ENCODE measurements at regions not wholly inside any gene's neighbourhood (a gene's known extent, or its start where the extent isn't known, plus 50 kb on each side); places are given as distances from the start of the nearest gene placed in this dataset.

DNA sequence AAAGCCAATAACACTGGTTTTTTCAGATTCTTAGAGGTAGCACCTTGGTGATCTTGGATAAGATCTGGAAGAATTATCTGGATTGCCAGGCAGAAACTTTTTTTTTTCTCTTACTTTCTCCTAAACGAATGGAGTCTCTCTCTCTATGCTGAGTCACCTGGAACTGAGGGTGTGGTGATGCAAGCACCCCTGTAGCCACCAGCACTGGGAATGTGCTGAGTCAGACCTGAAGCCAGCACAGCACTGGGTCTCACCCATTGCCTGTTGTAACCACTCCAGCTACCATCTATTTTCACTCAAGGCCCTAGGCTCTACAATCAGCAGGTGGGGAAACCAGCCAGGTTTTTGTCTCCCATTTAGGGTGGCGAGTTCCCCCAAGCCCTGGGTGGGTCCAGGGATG lies 923.8 kb downstream of the RAPGEF2 start:
- no TSS peak for BruUV-seq (replicated peaks)
- Histone ChIP-seq H3K27ac (ENCODE audit: low read depth, low read length, poor library complexity, severe bottlenecking) (no peak overlapping the region), H3K4me1 (ENCODE audit: insufficient read depth, low read length, poor library complexity, severe bottlenecking) (no peaks in the 10 kb centered on the region), H3K4me3 (ENCODE audit: low read depth, low read length, poor library complexity, severe bottlenecking) (no peak overlapping the region), H3K9me3 (ENCODE audit: low read depth, low read length, poor library complexity, severe bottlenecking) (no peaks in the 10 kb centered on the region), H3K27me3 (replicated peaks; ENCODE audit: insufficient read depth, low read depth, low read length, poor library complexity) (no peaks in the 10 kb centered on the region), H3K36me3 (ENCODE audit: insufficient read depth, low read length, poor library complexity, severe bottlenecking) (no peaks in the 10 kb centered on the region)
- peak; percentile 29 for DNase-seq (ENCODE audit: low spot score)
- ChIA-PET POLR2A (ENCODE audit: low non-redundant PET) (no interaction called here), CTCF (no interaction called here)
- TF ChIP-seq, protein P1, sequence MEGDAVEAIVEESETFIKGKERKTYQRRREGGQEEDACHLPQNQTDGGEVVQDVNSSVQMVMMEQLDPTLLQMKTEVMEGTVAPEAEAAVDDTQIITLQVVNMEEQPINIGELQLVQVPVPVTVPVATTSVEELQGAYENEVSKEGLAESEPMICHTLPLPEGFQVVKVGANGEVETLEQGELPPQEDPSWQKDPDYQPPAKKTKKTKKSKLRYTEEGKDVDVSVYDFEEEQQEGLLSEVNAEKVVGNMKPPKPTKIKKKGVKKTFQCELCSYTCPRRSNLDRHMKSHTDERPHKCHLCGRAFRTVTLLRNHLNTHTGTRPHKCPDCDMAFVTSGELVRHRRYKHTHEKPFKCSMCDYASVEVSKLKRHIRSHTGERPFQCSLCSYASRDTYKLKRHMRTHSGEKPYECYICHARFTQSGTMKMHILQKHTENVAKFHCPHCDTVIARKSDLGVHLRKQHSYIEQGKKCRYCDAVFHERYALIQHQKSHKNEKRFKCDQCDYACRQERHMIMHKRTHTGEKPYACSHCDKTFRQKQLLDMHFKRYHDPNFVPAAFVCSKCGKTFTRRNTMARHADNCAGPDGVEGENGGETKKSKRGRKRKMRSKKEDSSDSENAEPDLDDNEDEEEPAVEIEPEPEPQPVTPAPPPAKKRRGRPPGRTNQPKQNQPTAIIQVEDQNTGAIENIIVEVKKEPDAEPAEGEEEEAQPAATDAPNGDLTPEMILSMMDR (conservative IDR thresholded peaks at IDR 0.05; ENCODE audit: low read depth, low read length), result no peak
- no peak for TF ChIP-seq EZH2 (IDR thresholded peaks at IDR 0.05; ENCODE audit: borderline replicate concordance, low read depth, low read length, poor library complexity, severe bottlenecking)
- intact Hi-C loops (cut with micrococcal nuclease; ENCODE audit: unreplicated experiment), result no loop called here

DNA sequence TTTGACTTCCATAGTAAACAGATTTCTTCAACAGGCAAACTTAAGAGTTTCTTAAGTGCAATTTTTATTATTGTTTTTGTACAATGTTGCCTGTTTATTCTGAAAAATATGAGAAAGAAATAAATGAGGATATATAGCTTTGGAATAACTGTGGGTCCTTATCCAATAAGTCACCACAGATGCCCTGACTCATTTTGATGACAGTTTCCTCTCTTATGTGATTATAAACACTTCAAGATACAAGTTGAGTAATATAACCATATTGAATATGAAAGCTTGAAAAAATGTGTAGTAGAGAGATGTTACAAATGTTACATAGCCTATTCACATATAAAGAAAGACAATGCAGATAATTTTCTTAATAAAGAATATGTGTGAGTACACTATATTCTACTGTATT lies 931.6 kb downstream of the RAPGEF2 start:
- ChIA-PET CTCF (no interaction called here), POLR2A (ENCODE audit: low non-redundant PET) (no interaction called here)
- intact Hi-C loops (cut with micrococcal nuclease; ENCODE audit: unreplicated experiment), result no loop called here
- Histone ChIP-seq H3K4me1 (ENCODE audit: insufficient read depth, low read length, poor library complexity, severe bottlenecking) (peaks cover 3% of the 10 kb centered on the region), H3K27me3 (replicated peaks; ENCODE audit: insufficient read depth, low read depth, low read length, poor library complexity) (no peaks in the 10 kb centered on the region), H3K9me3 (ENCODE audit: low read depth, low read length, poor library complexity, severe bottlenecking) (peaks cover 5% of the 10 kb centered on the region), H3K27ac (ENCODE audit: low read depth, low read length, poor library complexity, severe bottlenecking) (no peak overlapping the region), H3K4me3 (ENCODE audit: low read depth, low read length, poor library complexity, severe bottlenecking) (no peak overlapping the region), H3K36me3 (ENCODE audit: insufficient read depth, low read length, poor library complexity, severe bottlenecking) (no peaks in the 10 kb centered on the region)
- TF ChIP-seq, protein P1 (conservative IDR thresholded peaks at IDR 0.05; ENCODE audit: low read depth, low read length), result no peak
- no peak for TF ChIP-seq EZH2 (IDR thresholded peaks at IDR 0.05; ENCODE audit: borderline replicate concordance, low read depth, low read length, poor library complexity, severe bottlenecking)
- no TSS peak for BruUV-seq (replicated peaks)
- DNase-seq (ENCODE audit: low spot score), result no peak

DNA sequence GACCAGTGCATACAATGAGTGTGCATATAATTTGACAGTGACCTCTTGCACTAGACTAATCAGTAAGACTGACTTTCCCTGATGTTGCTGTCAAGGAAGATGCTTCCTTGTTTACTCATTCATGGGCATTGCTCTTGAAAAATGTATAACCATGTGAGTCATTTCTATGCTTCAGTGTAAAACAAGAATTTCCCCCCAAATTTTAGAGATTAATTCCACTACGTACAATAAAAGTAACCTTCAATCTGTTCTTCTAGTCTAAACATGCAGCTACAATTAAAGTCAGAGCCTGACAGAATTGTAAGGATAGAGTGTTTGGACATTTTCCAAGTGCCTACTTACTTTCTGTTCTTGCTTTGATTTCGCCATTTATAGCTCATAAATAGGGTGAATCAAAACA lies 935.7 kb downstream of the RAPGEF2 start:
- Histone ChIP-seq H3K36me3 (ENCODE audit: insufficient read depth, low read length, poor library complexity, severe bottlenecking) (no peaks in the 10 kb centered on the region), H3K27ac (ENCODE audit: low read depth, low read length, poor library complexity, severe bottlenecking) (no peak overlapping the region), H3K27me3 (replicated peaks; ENCODE audit: insufficient read depth, low read depth, low read length, poor library complexity) (no peaks in the 10 kb centered on the region), H3K4me3 (ENCODE audit: low read depth, low read length, poor library complexity, severe bottlenecking) (no peak overlapping the region), H3K4me1 (ENCODE audit: insufficient read depth, low read length, poor library complexity, severe bottlenecking) (peaks cover 3% of the 10 kb centered on the region), H3K9me3 (ENCODE audit: low read depth, low read length, poor library complexity, severe bottlenecking) (peaks cover 5% of the 10 kb centered on the region)
- intact Hi-C loops (cut with micrococcal nuclease; ENCODE audit: unreplicated experiment), result no loop called here
- ChIA-PET POLR2A (ENCODE audit: low non-redundant PET) (no interaction called here), CTCF (no interaction called here)
- no TSS peak for BruUV-seq (replicated peaks)
- DNase-seq (ENCODE audit: low spot score), result peak; percentile 32
- TF ChIP-seq, protein P1 (conservative IDR thresholded peaks at IDR 0.05; ENCODE audit: low read depth, low read length), result no peak
- no peak for TF ChIP-seq EZH2 (IDR thresholded peaks at IDR 0.05; ENCODE audit: borderline replicate concordance, low read depth, low read length, poor library complexity, severe bottlenecking)

Data from A673 (cell line).